ENCODE measurements at regions not wholly inside any gene's neighbourhood (a gene's known extent, or its start where the extent isn't known, plus 50 kb on each side); places are given as distances from the start of the nearest gene placed in this dataset.

GRCh38 chr10:107434854-107435253, 270.3 kb upstream of the SORCS1 start:
- DNase-seq (ENCODE audit: extremely low read depth, low read depth) = no peak
- no peak overlapping the region for H3K4me3 ChIP-seq (replicated peaks; ENCODE audit: low read depth, low read length)
- TF ChIP-seq, protein P1, sequence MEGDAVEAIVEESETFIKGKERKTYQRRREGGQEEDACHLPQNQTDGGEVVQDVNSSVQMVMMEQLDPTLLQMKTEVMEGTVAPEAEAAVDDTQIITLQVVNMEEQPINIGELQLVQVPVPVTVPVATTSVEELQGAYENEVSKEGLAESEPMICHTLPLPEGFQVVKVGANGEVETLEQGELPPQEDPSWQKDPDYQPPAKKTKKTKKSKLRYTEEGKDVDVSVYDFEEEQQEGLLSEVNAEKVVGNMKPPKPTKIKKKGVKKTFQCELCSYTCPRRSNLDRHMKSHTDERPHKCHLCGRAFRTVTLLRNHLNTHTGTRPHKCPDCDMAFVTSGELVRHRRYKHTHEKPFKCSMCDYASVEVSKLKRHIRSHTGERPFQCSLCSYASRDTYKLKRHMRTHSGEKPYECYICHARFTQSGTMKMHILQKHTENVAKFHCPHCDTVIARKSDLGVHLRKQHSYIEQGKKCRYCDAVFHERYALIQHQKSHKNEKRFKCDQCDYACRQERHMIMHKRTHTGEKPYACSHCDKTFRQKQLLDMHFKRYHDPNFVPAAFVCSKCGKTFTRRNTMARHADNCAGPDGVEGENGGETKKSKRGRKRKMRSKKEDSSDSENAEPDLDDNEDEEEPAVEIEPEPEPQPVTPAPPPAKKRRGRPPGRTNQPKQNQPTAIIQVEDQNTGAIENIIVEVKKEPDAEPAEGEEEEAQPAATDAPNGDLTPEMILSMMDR (IDR thresholded peaks at IDR 0.05; ENCODE audit: low read depth, low read length, missing control alignments) = no peak

DNA sequence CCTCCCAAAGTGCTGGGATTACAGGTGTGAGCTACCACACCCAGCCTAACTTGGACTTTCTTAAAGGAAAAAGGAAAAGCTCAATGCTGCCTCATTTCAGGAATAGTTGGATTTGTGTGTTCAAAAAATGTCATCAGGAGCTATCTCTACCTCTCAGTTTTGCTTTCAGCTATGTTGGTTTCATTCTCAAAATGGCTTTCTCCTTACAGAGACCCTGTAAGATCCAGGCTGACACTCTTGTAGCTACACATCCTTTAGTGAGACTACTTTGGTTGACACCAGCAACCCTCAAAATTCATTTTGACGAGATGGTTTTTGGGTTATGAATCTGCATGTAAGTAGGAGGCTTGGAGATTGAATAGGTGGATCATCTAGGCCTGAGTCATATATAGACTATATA, 269.7 kb upstream of the SORCS1 start:
- no peak overlapping the region for H3K4me3 ChIP-seq (replicated peaks; ENCODE audit: low read depth, low read length)
- TF ChIP-seq, protein P1 (IDR thresholded peaks at IDR 0.05; ENCODE audit: low read depth, low read length, missing control alignments) = no peak
- DNase-seq (ENCODE audit: extremely low read depth, low read depth) = no peak

DNA sequence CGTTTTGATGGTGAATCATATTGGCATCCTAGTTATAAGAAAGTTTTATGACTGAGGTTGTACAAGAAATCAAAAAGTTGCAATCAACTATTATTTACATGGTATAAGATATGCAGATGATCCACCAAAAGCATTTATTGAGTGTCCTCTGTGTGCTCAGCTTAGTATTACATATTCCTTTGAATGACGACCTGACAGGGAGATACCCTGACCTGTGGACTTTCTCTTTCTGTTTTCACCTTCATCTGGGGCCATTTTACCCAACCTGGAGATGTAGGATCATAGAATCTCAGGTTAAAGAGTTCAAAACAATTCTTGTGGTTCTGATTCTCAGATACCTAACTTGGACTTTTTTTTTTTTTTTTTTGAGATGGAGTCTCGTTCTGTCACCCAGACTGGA, 269.1 kb upstream of the SORCS1 start:
- TF ChIP-seq, protein P1 (IDR thresholded peaks at IDR 0.05; ENCODE audit: low read depth, low read length, missing control alignments) = no peak
- H3K4me3 ChIP-seq (replicated peaks; ENCODE audit: low read depth, low read length) = no peak overlapping the region
- DNase-seq (ENCODE audit: extremely low read depth, low read depth) = no peak

DNA sequence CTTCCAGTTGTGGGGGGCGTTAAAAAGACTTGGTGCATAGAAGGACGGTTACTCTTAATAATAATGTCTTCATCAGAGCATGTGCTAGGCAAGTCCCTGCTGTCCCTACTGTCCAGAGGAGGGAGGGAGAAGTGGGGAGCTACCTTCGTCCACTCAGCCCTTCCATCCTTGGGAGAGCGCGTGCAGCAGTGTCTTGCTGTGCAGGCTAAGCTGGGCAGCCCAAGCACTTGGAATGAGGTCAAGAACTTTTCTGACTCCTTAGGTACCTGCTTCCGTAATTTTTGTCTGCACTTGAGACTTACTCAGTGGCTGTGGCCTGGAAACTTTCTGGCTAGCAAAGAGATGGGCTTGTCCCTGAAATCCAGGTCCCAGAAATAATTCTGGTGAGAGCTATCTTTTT, 265.9 kb upstream of the SORCS1 start:
- H3K4me3 ChIP-seq (replicated peaks; ENCODE audit: low read depth, low read length) = no peak overlapping the region

DNA sequence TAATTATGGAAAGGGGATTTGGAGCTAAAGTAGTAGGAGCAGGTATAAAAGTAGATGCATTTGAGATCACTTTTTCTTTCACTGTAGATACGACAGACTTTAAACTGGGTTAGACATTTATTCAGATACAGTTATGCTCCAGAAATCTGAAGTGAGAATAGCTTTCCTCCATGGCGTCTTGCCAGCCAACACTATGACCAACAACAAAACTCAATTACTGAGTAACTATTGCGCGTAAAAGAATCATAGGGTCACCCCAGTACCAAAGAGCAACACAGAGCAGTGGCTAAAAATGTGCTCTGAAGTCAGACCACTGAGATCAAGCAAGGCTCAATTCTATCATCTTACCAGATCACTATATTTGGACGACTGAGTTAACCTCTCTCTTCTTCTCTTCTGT, 262.5 kb upstream of the SORCS1 start:
- TF ChIP-seq, protein P1 (IDR thresholded peaks at IDR 0.05; ENCODE audit: low read depth, low read length, missing control alignments) = no peak
- no peak overlapping the region for H3K4me3 ChIP-seq (replicated peaks; ENCODE audit: low read depth, low read length)
- no peak for DNase-seq (ENCODE audit: extremely low read depth, low read depth)

More for the DNA sequence above, 265.9 kb upstream of the SORCS1 start:
- TF ChIP-seq, protein P1 (IDR thresholded peaks at IDR 0.05; ENCODE audit: low read depth, low read length, missing control alignments) = no peak
- no peak for DNase-seq (ENCODE audit: extremely low read depth, low read depth)

- TF ChIP-seq, protein P1 (IDR thresholded peaks at IDR 0.05; ENCODE audit: low read depth, low read length, missing control alignments) = no peak
- H3K4me3 ChIP-seq (replicated peaks; ENCODE audit: low read depth, low read length) = no peak overlapping the region
Observed at GRCh38 chr10:107425931-107426553, 261.5 kb upstream of the SORCS1 start.

DNA sequence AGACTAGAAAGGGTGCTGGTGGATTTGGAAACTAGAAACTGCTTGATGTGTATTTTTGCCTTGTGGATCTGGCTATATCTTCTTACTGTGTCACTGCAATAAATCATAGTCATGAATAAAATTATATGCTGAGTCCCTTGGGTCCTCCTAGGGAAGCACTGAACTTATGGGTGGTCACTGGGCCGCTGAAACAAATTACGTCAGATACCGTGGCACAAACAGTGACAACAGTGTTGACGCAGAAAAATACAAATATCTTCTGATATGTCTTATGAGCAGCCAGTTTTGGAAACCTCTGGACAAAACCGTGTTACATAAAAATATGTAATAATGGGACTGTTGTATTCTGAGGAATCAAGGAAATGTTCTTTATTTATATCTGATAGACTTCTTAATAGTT, 260.1 kb upstream of the SORCS1 start:
- H3K4me3 ChIP-seq (replicated peaks; ENCODE audit: low read depth, low read length) = no peak overlapping the region
- TF ChIP-seq, protein P1 (IDR thresholded peaks at IDR 0.05; ENCODE audit: low read depth, low read length, missing control alignments) = no peak

More at GRCh38 chr10:107425931-107426553, 261.5 kb upstream of the SORCS1 start:
- no peak for DNase-seq (ENCODE audit: extremely low read depth, low read depth)

More for the DNA sequence above, 260.1 kb upstream of the SORCS1 start:
- no peak for DNase-seq (ENCODE audit: extremely low read depth, low read depth)
